ENCODE measurements at regions not wholly inside any gene's neighbourhood (a gene's known extent, or its start where the extent isn't known, plus 50 kb on each side); places are given as distances from the start of the nearest gene placed in this dataset.

GRCh38 chr10:35705051-35705450 is 63.0 kb upstream of the FZD8 start:
- in situ Hi-C loops (cut with MboI; ENCODE audit: low sequenced_read_pairs, unreplicated experiment), result no loop called here
- TF ChIP-seq CTCF (IDR thresholded peaks at IDR 0.05; ENCODE audit: borderline replicate concordance, control extremely low read depth, extremely low read depth, insufficient read depth, missing control alignments), result no peak
- no peak for DNase-seq (ENCODE audit: low spot score)

GRCh38 chr10:35704401-35704800 is 62.3 kb upstream of the FZD8 start:
- DNase-seq (ENCODE audit: low spot score), result no peak
- in situ Hi-C loops (cut with MboI; ENCODE audit: low sequenced_read_pairs, unreplicated experiment), result no loop called here
- no peak for TF ChIP-seq CTCF (IDR thresholded peaks at IDR 0.05; ENCODE audit: borderline replicate concordance, control extremely low read depth, extremely low read depth, insufficient read depth, missing control alignments)

GRCh38 chr10:35700487-35700882 is 58.4 kb upstream of the FZD8 start:
- no peak for TF ChIP-seq CTCF (IDR thresholded peaks at IDR 0.05; ENCODE audit: borderline replicate concordance, control extremely low read depth, extremely low read depth, insufficient read depth, missing control alignments)
- in situ Hi-C loops (cut with MboI; ENCODE audit: low sequenced_read_pairs, unreplicated experiment), result no loop called here
- DNase-seq (ENCODE audit: low spot score), result no peak

GRCh38 chr10:35699848-35700486 is 57.9 kb upstream of the FZD8 start:
- no peak for DNase-seq (ENCODE audit: low spot score)
- in situ Hi-C loops (cut with MboI; ENCODE audit: low sequenced_read_pairs, unreplicated experiment), result no loop called here
- no peak for TF ChIP-seq CTCF (IDR thresholded peaks at IDR 0.05; ENCODE audit: borderline replicate concordance, control extremely low read depth, extremely low read depth, insufficient read depth, missing control alignments)

GRCh38 chr10:35696392-35697287 is 54.5 kb upstream of the FZD8 start:
- no peak for DNase-seq (ENCODE audit: low spot score)
- no peak for TF ChIP-seq CTCF (IDR thresholded peaks at IDR 0.05; ENCODE audit: borderline replicate concordance, control extremely low read depth, extremely low read depth, insufficient read depth, missing control alignments)
- in situ Hi-C loops (cut with MboI; ENCODE audit: low sequenced_read_pairs, unreplicated experiment), result no loop called here

GRCh38 chr10:35693800-35694199 is 51.7 kb upstream of the FZD8 start:
- in situ Hi-C loops (cut with MboI; ENCODE audit: low sequenced_read_pairs, unreplicated experiment), result no loop called here
- DNase-seq (ENCODE audit: low spot score), result no peak
- TF ChIP-seq CTCF (IDR thresholded peaks at IDR 0.05; ENCODE audit: borderline replicate concordance, control extremely low read depth, extremely low read depth, insufficient read depth, missing control alignments), result no peak
